ENCODE measurements at regions not wholly inside any gene's neighbourhood (a gene's known extent, or its start where the extent isn't known, plus 50 kb on each side); places are given as distances from the start of the nearest gene placed in this dataset.

DNA sequence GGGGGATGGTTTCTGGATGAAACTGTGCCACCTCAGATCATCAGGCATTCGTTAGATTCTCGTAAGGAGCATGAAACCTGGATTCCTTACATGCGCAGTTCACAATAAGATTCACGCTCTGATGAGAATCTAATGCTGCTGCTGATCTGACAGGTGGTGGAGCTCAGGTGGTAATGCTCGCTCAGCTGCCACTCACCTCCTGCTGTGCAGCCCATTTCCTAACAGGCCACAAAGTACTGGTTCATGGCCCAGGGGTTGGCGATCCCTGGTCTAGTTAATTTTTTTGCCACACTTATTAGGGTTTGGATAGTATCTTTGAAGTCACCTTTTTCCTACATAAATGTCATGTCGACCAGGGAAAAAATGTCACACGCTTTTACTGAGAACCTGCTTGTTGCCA lies 96.8 kb upstream of the MLIP start:
- TF ChIP-seq TAF1 (IDR thresholded peaks at IDR 0.05; ENCODE audit: borderline replicate concordance, low read depth, low read length) = no peak
- TF ChIP-seq POLR2A (IDR thresholded peaks at IDR 0.05; ENCODE audit: low read depth, low read length) = no peak

Data from GM12892 (cell line).